IMR-90 (cell line): ENCODE measurements at regions not wholly inside any gene's neighbourhood (a gene's known extent, or its start where the extent isn't known, plus 50 kb on each side); places are given as distances from the start of the nearest gene placed in this dataset.
"Not testable (repeated sequence)": the region's sequence is repeated elsewhere in the genome, so short reads cannot be mapped to it uniquely, and the experiment has no call there.

Experiments
- ATAC-seq: fragments of 200-7000 bp; cut with Tn5 transposase; 2 replicates; pipeline ENCODE4 v1.9.1; 2020; ENCODE audit warnings: low read depth, mild to moderate bottlenecking, moderate library complexity
- BruUV-seq: library from RNA; stranded (reverse); fragments of 400-500 nt; replicated peaks from 2 replicates; lab custom pipeline; 2021; lab: Mats Ljungman, UMichigan
- CTCF ChIA-PET: fragments of 300-600 bp; formaldehyde crosslinking; extraction: SDS; loops from one replicate; lab custom pipeline; 2021; ENCODE audit warnings: antibody characterized with exemption; lab: Yijun Ruan, JAX
- POLR2A ChIA-PET: fragments of 300-600 bp; sonication (Branson Sonifier 250); formaldehyde crosslinking; loops from one replicate; lab custom pipeline; 2022; ENCODE audit warnings: antibody characterized with exemption; ENCODE audit not compliant: unreplicated experiment; lab: Charles Lee
- DNase-seq: peaks from one replicate; pipeline ENCODE4 v3.0.0; 2013
- H2AFZ ChIP-seq: replicated peaks from 2 replicates; pipeline ENCODE3; 2013; ENCODE audit warnings: low read length, mild to moderate bottlenecking; ENCODE audit not compliant: poor library complexity
- H2AK5ac ChIP-seq: 2 replicates; pipeline ENCODE4 v1.6.1; 2013; ENCODE audit warnings: low read depth, low read length, inconsistent platforms
- H2AK9ac ChIP-seq: replicated peaks from 2 replicates; pipeline ENCODE3; 2013; ENCODE audit warnings: mild to moderate bottlenecking, low read depth, low read length, moderate library complexity; ENCODE audit not compliant: poor library complexity
- H2BK120ac ChIP-seq: 2 replicates; pipeline ENCODE4 v1.6.1; 2013; ENCODE audit warnings: low read depth, low read length, inconsistent platforms
- H2BK15ac ChIP-seq: 3 replicates; pipeline ENCODE4 v1.6.1; 2013; ENCODE audit warnings: low read depth, low read length, inconsistent platforms
- H2BK20ac ChIP-seq: 2 replicates; pipeline ENCODE4 v1.6.1; 2013; ENCODE audit warnings: low read depth, mild to moderate bottlenecking, inconsistent platforms, low read length, moderate library complexity
- H2BK5ac ChIP-seq: 2 replicates; pipeline ENCODE4 v1.6.1; 2013; ENCODE audit warnings: mild to moderate bottlenecking, low read depth, low read length, inconsistent platforms; ENCODE audit not compliant: poor library complexity, severe bottlenecking
- H3K14ac ChIP-seq: replicated peaks from 2 replicates; pipeline ENCODE4 v1.6.1; 2013; ENCODE audit warnings: low read depth, low read length, inconsistent platforms
- H3K18ac ChIP-seq: 2 replicates; pipeline ENCODE4 v1.6.1; 2013; ENCODE audit warnings: low read depth, low read length, control low read depth
- H3K23ac ChIP-seq: 2 replicates; pipeline ENCODE4 v1.6.1; 2013; ENCODE audit warnings: low read depth, low read length, inconsistent platforms
- H3K27ac ChIP-seq: 2 replicates; pipeline ENCODE4 v1.5.1; 2013; ENCODE audit warnings: mild to moderate bottlenecking, control low read depth, low read length; ENCODE audit not compliant: insufficient read depth
- H3K27me3 ChIP-seq: 2 replicates; pipeline ENCODE4 v1.6.1; 2013; ENCODE audit warnings: low read length; ENCODE audit not compliant: control insufficient read depth, insufficient read depth
- H3K36me3 ChIP-seq: 2 replicates; pipeline ENCODE4 v1.6.1; 2013; ENCODE audit warnings: low read length, mixed read lengths; ENCODE audit not compliant: control insufficient read depth, insufficient read depth
- H3K4ac ChIP-seq: 2 replicates; pipeline ENCODE4 v1.6.1; 2013; ENCODE audit warnings: low read depth, low read length, inconsistent platforms
- H3K4me1 ChIP-seq: 2 replicates; pipeline ENCODE4 v1.6.1; 2013; ENCODE audit warnings: low read length, mixed read lengths; ENCODE audit not compliant: control insufficient read depth, insufficient read depth
- H3K4me2 ChIP-seq: 2 replicates; pipeline ENCODE4 v1.6.1; 2013; ENCODE audit warnings: low read depth, mild to moderate bottlenecking, control low read depth, low read length, moderate library complexity
- H3K4me3 ChIP-seq: 2 replicates; pipeline ENCODE4 v1.5.1; 2013; ENCODE audit warnings: low read depth, mild to moderate bottlenecking, control low read depth, low read length, moderate library complexity; ENCODE audit not compliant: insufficient read depth
- H3K56ac ChIP-seq: 2 replicates; pipeline ENCODE4 v1.6.1; 2013; ENCODE audit warnings: low read length, inconsistent platforms; ENCODE audit not compliant: insufficient read depth; ENCODE audit errors: extremely low read depth
- H3K79me1 ChIP-seq, 2 experiments: 2 replicates each; pipeline ENCODE4 v1.6.1; 2013; ENCODE audit warnings: low read length in 2 of 2, inconsistent platforms in 1 of 2, low read depth in 1 of 2
- H3K9ac ChIP-seq: 2 replicates; pipeline ENCODE4 v1.6.1; 2013; ENCODE audit warnings: low read depth, low read length, control low read depth
- H3K9me1 ChIP-seq: 2 replicates; pipeline ENCODE4 v1.6.1; 2013; ENCODE audit warnings: low read length, inconsistent platforms; ENCODE audit not compliant: insufficient read depth
- H3K9me3 ChIP-seq: 2 replicates; pipeline ENCODE4 v1.6.1; 2013; ENCODE audit warnings: low read length; ENCODE audit not compliant: control insufficient read depth, insufficient read depth
- H4K20me1 ChIP-seq: 2 replicates; pipeline ENCODE4 v1.6.1; 2013; ENCODE audit warnings: low read length, inconsistent platforms; ENCODE audit not compliant: insufficient read depth
- H4K5ac ChIP-seq: 2 replicates; pipeline ENCODE4 v1.6.1; 2013; ENCODE audit warnings: mild to moderate bottlenecking, low read depth, low read length, control low read depth
- H4K8ac ChIP-seq, 2 experiments: 2 replicates each; pipeline ENCODE4 v1.6.1; 2013; ENCODE audit warnings: low read depth in 2 of 2, low read length in 2 of 2, control low read depth in 1 of 2, inconsistent platforms in 1 of 2
- H4K91ac ChIP-seq: 2 replicates; pipeline ENCODE4 v1.6.1; 2013; ENCODE audit warnings: low read depth, low read length, inconsistent platforms; ENCODE audit not compliant: insufficient read depth
- WGBS, 2 experiments: methylation state at CpG; one replicate each; pipeline versions ENCODE4 v1.1.5 to v1.1.7; 2013; ENCODE audit warnings: missing lambda C conversion rate in 2 of 2; ENCODE audit not compliant: insufficient read length in 1 of 2; ENCODE audit errors: extremely low coverage in 2 of 2; 5-methylcytosine and 5-hydroxymethylcytosine counted together
- dilution Hi-C: fragments of 300-500 bp; cut with HindIII; formaldehyde crosslinking; loops from one replicate; pipeline ENCODE4 v1.14.3; 2018; ENCODE audit warnings: low sequenced_read_pairs; ENCODE audit not compliant: unreplicated experiment
- in situ Hi-C: fragments of 300-500 bp; cut with MboI; formaldehyde crosslinking; loops from 3 replicates; pipeline ENCODE4 v1.14.3; 2019; ENCODE audit warnings: low sequenced_read_pairs, inconsistent platforms, mixed read lengths
- intact Hi-C: fragments of 100-400 bp; cut with micrococcal nuclease; formaldehyde crosslinking; loops from 2 replicates; pipeline ENCODE4 v1.10.0; 2022

GRCh38 chr5:82974346-82974745 lies 102.8 kb downstream of the TMEM167A start:
- H2AK9ac ChIP-seq, H2AK5ac ChIP-seq, H3K14ac ChIP-seq, H4K5ac ChIP-seq, H2BK20ac ChIP-seq, H3K27ac ChIP-seq, H3K4me1 ChIP-seq, H3K4me2 ChIP-seq, H3K79me1 ChIP-seq, H3K18ac ChIP-seq, DNase-seq, BruUV-seq, dilution Hi-C loops, ATAC-seq, H3K23ac ChIP-seq, H2BK5ac ChIP-seq, H3K27me3 ChIP-seq, intact Hi-C loops, in situ Hi-C loops, H3K56ac ChIP-seq, H3K36me3 ChIP-seq, CTCF ChIA-PET, H4K8ac ChIP-seq, H3K9ac ChIP-seq, H2BK120ac ChIP-seq, H2AFZ ChIP-seq, H2BK15ac ChIP-seq, H4K20me1 ChIP-seq, H3K4ac ChIP-seq, H3K9me1 ChIP-seq, H3K4me3 ChIP-seq, H4K91ac ChIP-seq, POLR2A ChIA-PET: not testable (repeated sequence)
- WGBS, 2 experiments: no CpG with 5 or more reads among the region's 2 CpGs
- H3K9me3 ChIP-seq: peaks cover 14% of the 10 kb centered on the region
